Stomach (tissue), 8 donors: ENCODE measurements at regions not wholly inside any gene's neighbourhood (a gene's known extent, or its start where the extent isn't known, plus 50 kb on each side); places are given as distances from the start of the nearest gene placed in this dataset.

Source experiments
- DNase-seq, 2 donors: peaks; one replicate each; pipeline versions ENCODE4 v3.0.0 to v3.0.0-alpha.2; 2013 to 2019
- H3K27ac ChIP-seq, 5 donors: fragments of 200-600 bp in 4 of 5; sonication (generic) in 4 of 5; one replicate each; pipeline ENCODE4 v1.5.1; 2013 to 2019; ENCODE audit warnings: mild to moderate bottlenecking in 1 of 5, moderate library complexity in 1 of 5
- H3K27me3 ChIP-seq, 3 donors: fragments of 200-600 bp; sonication (generic); one replicate each; pipeline ENCODE4 v1.5.1; 2017 to 2019; ENCODE audit warnings: mixed run types in 1 of 3
- H3K36me3 ChIP-seq, 4 donors: fragments of 200-600 bp; sonication (generic); 1 replicate in 3 of 4; 2 replicates in 1 of 4; pipeline ENCODE4 v1.5.1; 2016 to 2019
- H3K4me1 ChIP-seq, 4 donors: fragments of 200-600 bp; sonication (generic); one replicate each; pipeline ENCODE4 v1.5.1; 2016 to 2019
- H3K4me3 ChIP-seq, 4 donors: fragments of 200-600 bp; sonication (generic) in 3 of 4; one replicate each; pipeline ENCODE4 v1.5.1; 2016 to 2019; ENCODE audit warnings: mild to moderate bottlenecking in 1 of 4
- H3K9me3 ChIP-seq, 4 donors: fragments of 200-600 bp; sonication (generic); one replicate each; pipeline ENCODE4 v1.5.1; 2016 to 2019
- CTCF ChIP-seq, 7 experiments: fragments of 450-650 bp in 4 of 7; fragments of 200-600 bp in 3 of 7; sonication (generic) in 3 of 7; IDR thresholded peaks; one replicate each; pipeline ENCODE4 v1.5.1; 2016 to 2019; ENCODE audit warnings: antibody characterized with exemption in 7 of 7, control low read depth in 2 of 7, mild to moderate bottlenecking in 1 of 7
- EP300 ChIP-seq: sonication (generic); formaldehyde crosslinking; IDR thresholded peaks from one replicate; pipeline ENCODE4 v1.6.1; 2017; ENCODE audit warnings: antibody characterized with exemption
- POLR2A ChIP-seq, 4 donors: fragments of 450-650 bp; IDR thresholded peaks; one replicate each; pipeline ENCODE4 v1.6.1; 2016; ENCODE audit warnings: antibody characterized with exemption in 4 of 4, control low read depth in 2 of 4, mild to moderate bottlenecking in 1 of 4, moderate library complexity in 1 of 4
- POLR2AphosphoS5 ChIP-seq, 3 donors: sonication (generic); formaldehyde crosslinking; IDR thresholded peaks; one replicate each; pipeline ENCODE4 v1.6.1; 2016; ENCODE audit warnings: antibody characterized with exemption in 3 of 3
- WGBS, 5 donors: extraction: QIAGEN DNeasy Blood & Tissue Kit in 3 of 5; methylation state at CpG; one replicate each; pipeline versions ENCODE4 v1.1.5 to v1.1.7; 2013 to 2018; 5-methylcytosine and 5-hydroxymethylcytosine counted together
- intact Hi-C: fragments of 100-400 bp; cut with DNase I; formaldehyde crosslinking; loops from one replicate; pipeline ENCODE4 v1.15.1; 2023; ENCODE audit warnings: low total_unique reads
- donor health status: healthy with polysubstance abuse.
- donor health status: Bipolar disorder and iron deficiency.
- donor health status: healthy.

- H3K4me3 ChIP-seq = no peak overlapping the region
- intact Hi-C loops = no loop called here
- TF ChIP-seq EP300 (no peak), POLR2A (IDR thresholded peaks at IDR 0.05) (no peak), POLR2AphosphoS5 (IDR thresholded peaks at IDR 0.05) (no peak)
- H3K4me1 ChIP-seq = peaks cover 0 to 3% (median 0%) of the 10 kb centered on the region in 4 donors
- no peak for DNase-seq
- no peaks in the 10 kb centered on the region for H3K36me3 ChIP-seq
- no peak overlapping the region for H3K27ac ChIP-seq
- 68 to 90% (median 80%) methylated on average over 4 of the region's 4 CpGs for WGBS, 5 donors
- H3K27me3 ChIP-seq = no peaks in the 10 kb centered on the region
- no peaks in the 10 kb centered on the region for H3K9me3 ChIP-seq
Measured at GRCh38 chr4:100708776-100709175, 191.0 kb upstream of the EMCN start.

- intact Hi-C loops = no loop called here
- TF ChIP-seq POLR2AphosphoS5 (IDR thresholded peaks at IDR 0.05) = no peak
- TF ChIP-seq POLR2A (IDR thresholded peaks at IDR 0.05) = no peak
- no peak for TF ChIP-seq CTCF (IDR thresholded peaks at IDR 0.05)
- TF ChIP-seq EP300 = no peak
- WGBS, 5 donors = 88 to 100% (median 94%) methylated on average over 1 of the region's 1 CpG
- no peaks in the 10 kb centered on the region for H3K36me3 ChIP-seq
- no peak overlapping the region for H3K27ac ChIP-seq
- H3K4me1 ChIP-seq = peaks cover 0 to 3% (median 0%) of the 10 kb centered on the region in 4 donors
- no peaks in the 10 kb centered on the region for H3K27me3 ChIP-seq
- DNase-seq = no peak
- no peaks in the 10 kb centered on the region for H3K9me3 ChIP-seq
- no peak overlapping the region for H3K4me3 ChIP-seq
Measured at GRCh38 chr4:100707786-100708185, 190.0 kb upstream of the EMCN start.

DNA sequence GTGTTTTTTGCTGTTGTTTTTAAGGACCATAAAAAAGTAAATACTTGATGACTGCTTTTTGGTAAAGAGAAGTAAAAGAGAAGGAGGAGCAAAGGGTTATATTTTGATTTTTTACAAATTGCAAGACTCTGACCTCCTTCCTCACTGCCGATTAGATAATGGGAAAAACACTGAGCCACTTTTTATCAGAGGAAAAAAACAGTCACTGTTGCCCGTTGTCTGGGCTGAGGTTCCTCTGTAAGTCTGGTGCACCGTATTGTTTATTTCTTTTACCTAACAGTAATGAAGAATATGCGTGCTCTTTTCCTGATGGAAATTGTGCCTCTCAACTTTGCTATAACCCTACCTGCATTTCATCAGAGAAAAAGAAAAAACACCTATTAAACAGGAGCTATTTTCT, 178.7 kb upstream of the EMCN start:
- WGBS, 5 donors = 18 to 23% (median 20%) methylated on average over 4 of the region's 4 CpGs
- Histone ChIP-seq H3K9me3 (no peaks in the 10 kb centered on the region), H3K4me1 (no peaks in the 10 kb centered on the region), H3K27me3 (no peaks in the 10 kb centered on the region), H3K4me3 (no peak overlapping the region), H3K27ac (no peak overlapping the region), H3K36me3 (no peaks in the 10 kb centered on the region)
- intact Hi-C loops = no loop called here
- no peak for DNase-seq
- TF ChIP-seq POLR2A (IDR thresholded peaks at IDR 0.05) (no peak), POLR2AphosphoS5 (IDR thresholded peaks at IDR 0.05) (no peak), CTCF (IDR thresholded peaks at IDR 0.05) (no peak), EP300 (no peak)

DNA sequence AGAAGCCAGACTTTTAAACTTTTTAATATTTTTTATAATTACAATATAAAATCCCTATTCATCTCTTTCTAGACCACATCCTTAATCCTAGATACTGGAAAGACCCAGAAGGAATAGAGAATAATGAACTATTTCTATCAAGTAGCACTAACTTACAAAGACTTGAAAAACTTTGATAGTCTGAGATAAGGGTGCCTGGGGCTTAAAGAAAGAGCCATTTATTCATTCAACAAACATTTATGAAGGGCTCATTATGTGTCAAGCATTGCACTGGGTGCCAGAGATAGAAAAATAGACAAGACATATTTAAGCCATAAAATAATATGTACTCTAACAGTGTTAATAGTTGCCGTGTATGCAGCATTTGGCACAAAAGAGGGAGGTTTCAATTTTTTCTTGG, 178.0 kb upstream of the EMCN start:
- intact Hi-C loops = no loop called here
- Histone ChIP-seq H3K27me3 (no peaks in the 10 kb centered on the region), H3K9me3 (no peaks in the 10 kb centered on the region), H3K27ac (no peak overlapping the region), H3K4me1 (no peaks in the 10 kb centered on the region), H3K36me3 (no peaks in the 10 kb centered on the region), H3K4me3 (no peak overlapping the region)
- no peak for TF ChIP-seq CTCF (IDR thresholded peaks at IDR 0.05)
- TF ChIP-seq EP300 = no peak
- TF ChIP-seq POLR2AphosphoS5 (IDR thresholded peaks at IDR 0.05) = no peak
- no peak for TF ChIP-seq POLR2A (IDR thresholded peaks at IDR 0.05)
- 56 to 76% (median 63%) methylated on average over 1 of the region's 1 CpG for WGBS, 5 donors
- DNase-seq = no peak

DNA sequence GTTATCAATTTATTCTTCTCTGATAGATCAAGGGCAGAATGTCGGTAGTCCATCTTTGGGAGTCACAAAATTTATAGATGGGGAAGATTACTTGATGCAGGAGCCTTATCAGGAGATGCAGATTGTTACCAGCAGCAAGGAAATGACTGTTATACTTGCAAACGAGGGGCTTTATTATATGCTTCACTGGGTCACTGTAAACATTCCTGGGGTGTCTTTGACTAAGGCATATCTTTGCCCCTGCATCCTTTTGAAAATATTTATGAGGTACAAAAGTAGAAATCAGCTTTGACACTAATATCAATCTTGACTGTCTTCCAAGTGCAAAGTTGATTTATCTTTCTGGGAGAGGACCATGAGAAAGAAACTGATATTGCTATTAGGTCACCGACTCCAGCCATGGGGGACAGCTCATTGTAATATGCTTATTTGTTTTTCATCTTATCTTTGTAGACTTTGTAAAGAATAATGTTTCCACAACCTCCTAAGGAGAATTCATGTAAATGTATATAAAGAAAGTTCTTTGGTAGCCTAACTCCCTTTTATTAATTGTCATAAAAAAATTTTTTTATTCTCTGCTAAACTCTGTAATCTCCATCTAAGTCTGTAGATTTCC, 177.3 kb upstream of the EMCN start:
- Histone ChIP-seq H3K4me1 (no peaks in the 10 kb centered on the region), H3K4me3 (no peak overlapping the region), H3K36me3 (no peaks in the 10 kb centered on the region), H3K27ac (no peak overlapping the region), H3K27me3 (no peaks in the 10 kb centered on the region), H3K9me3 (no peaks in the 10 kb centered on the region)
- WGBS, 5 donors = 33 to 53% (median 38%) methylated on average over 3 of the region's 3 CpGs
- TF ChIP-seq POLR2A (IDR thresholded peaks at IDR 0.05) (no peak), EP300 (no peak), POLR2AphosphoS5 (IDR thresholded peaks at IDR 0.05) (no peak), CTCF (IDR thresholded peaks at IDR 0.05) (no peak)
- intact Hi-C loops = no loop called here
- DNase-seq = no peak
